ENCODE measurements at regions not wholly inside any gene's neighbourhood (a gene's known extent, or its start where the extent isn't known, plus 50 kb on each side); places are given as distances from the start of the nearest gene placed in this dataset.

GRCh38 chr11:26044389-26044788 is 287.5 kb upstream of the ANO3 start:
- FAIRE-seq (no peak), DNase-seq (no peak)
- Histone ChIP-seq H3K9me3 (ENCODE audit: control insufficient read depth in 2 of 2, insufficient read depth in 1 of 2, low read depth in 1 of 2, low read length in 1 of 2) (no peaks in the 10 kb centered on the region), H3K27ac (ENCODE audit: low read depth in 1 of 3, low read length in 2 of 3) (no peak overlapping the region), H3K36me3 (ENCODE audit: control insufficient read depth in 3 of 3, insufficient read depth in 2 of 3, low read depth in 1 of 3, low read length in 3 of 3) (no peaks in the 10 kb centered on the region), H3K27me3 (ENCODE audit: control insufficient read depth in 3 of 3, insufficient read depth in 3 of 3, low read length in 3 of 3) (no peaks in the 10 kb centered on the region), H3K4me1 (ENCODE audit: control insufficient read depth in 3 of 3, insufficient read depth in 2 of 3, low read depth in 1 of 3, low read length in 2 of 3) (no peaks in the 10 kb centered on the region), H3K4me3 (ENCODE audit: low read depth in 1 of 3, low read length in 3 of 3) (no peak overlapping the region)
- WGBS, 3 donors: 84 to 89% (median 87%) methylated on average over 1 of the region's 1 CpG

- DNase-seq: no peak
- no peak overlapping the region for H3K4me3 ChIP-seq (ENCODE audit: low read depth in 1 of 3, low read length in 3 of 3)
Observed at GRCh38 chr11:26045082-26045481, 286.8 kb upstream of the ANO3 start.

GRCh38 chr11:26048271-26048670 is 283.7 kb upstream of the ANO3 start:
- H3K27me3 ChIP-seq (ENCODE audit: control insufficient read depth in 3 of 3, insufficient read depth in 3 of 3, low read length in 3 of 3): no peaks in the 10 kb centered on the region
- DNase-seq: no peak
- H3K9me3 ChIP-seq (ENCODE audit: control insufficient read depth in 2 of 2, insufficient read depth in 1 of 2, low read depth in 1 of 2, low read length in 1 of 2): no peaks in the 10 kb centered on the region
- FAIRE-seq: no peak
- WGBS, 3 donors: 81 to 86% (median 86%) methylated on average over 3 of the region's 3 CpGs
- no peak overlapping the region for H3K27ac ChIP-seq (ENCODE audit: low read depth in 1 of 3, low read length in 2 of 3)
- H3K4me1 ChIP-seq (ENCODE audit: control insufficient read depth in 3 of 3, insufficient read depth in 2 of 3, low read depth in 1 of 3, low read length in 2 of 3): no peaks in the 10 kb centered on the region
- no peak overlapping the region for H3K4me3 ChIP-seq (ENCODE audit: low read depth in 1 of 3, low read length in 3 of 3)
- no peaks in the 10 kb centered on the region for H3K36me3 ChIP-seq (ENCODE audit: control insufficient read depth in 3 of 3, insufficient read depth in 2 of 3, low read depth in 1 of 3, low read length in 3 of 3)

More at GRCh38 chr11:26045082-26045481, 286.8 kb upstream of the ANO3 start:
- no peak overlapping the region for H3K27ac ChIP-seq (ENCODE audit: low read depth in 1 of 3, low read length in 2 of 3)
- no peaks in the 10 kb centered on the region for H3K4me1 ChIP-seq (ENCODE audit: control insufficient read depth in 3 of 3, insufficient read depth in 2 of 3, low read depth in 1 of 3, low read length in 2 of 3)
- H3K36me3 ChIP-seq (ENCODE audit: control insufficient read depth in 3 of 3, insufficient read depth in 2 of 3, low read depth in 1 of 3, low read length in 3 of 3): no peaks in the 10 kb centered on the region
- no peak for FAIRE-seq
- no peaks in the 10 kb centered on the region for H3K27me3 ChIP-seq (ENCODE audit: control insufficient read depth in 3 of 3, insufficient read depth in 3 of 3, low read length in 3 of 3)
- no peaks in the 10 kb centered on the region for H3K9me3 ChIP-seq (ENCODE audit: control insufficient read depth in 2 of 2, insufficient read depth in 1 of 2, low read depth in 1 of 2, low read length in 1 of 2)

GRCh38 chr11:26053966-26054365 is 278.0 kb upstream of the ANO3 start:
- FAIRE-seq: no peak
- no peak overlapping the region for H3K4me3 ChIP-seq (ENCODE audit: low read depth in 1 of 3, low read length in 3 of 3)
- no peak overlapping the region for H3K27ac ChIP-seq (ENCODE audit: low read depth in 1 of 3, low read length in 2 of 3)
- no peaks in the 10 kb centered on the region for H3K36me3 ChIP-seq (ENCODE audit: control insufficient read depth in 3 of 3, insufficient read depth in 2 of 3, low read depth in 1 of 3, low read length in 3 of 3)
- H3K27me3 ChIP-seq (ENCODE audit: control insufficient read depth in 3 of 3, insufficient read depth in 3 of 3, low read length in 3 of 3): no peaks in the 10 kb centered on the region
- 58 to 61% (median 61%) methylated on average over 1 of the region's 1 CpG for WGBS, 3 donors
- no peaks in the 10 kb centered on the region for H3K9me3 ChIP-seq (ENCODE audit: control insufficient read depth in 2 of 2, insufficient read depth in 1 of 2, low read depth in 1 of 2, low read length in 1 of 2)
- H3K4me1 ChIP-seq (ENCODE audit: control insufficient read depth in 3 of 3, insufficient read depth in 2 of 3, low read depth in 1 of 3, low read length in 2 of 3): no peaks in the 10 kb centered on the region
- DNase-seq: no peak

GRCh38 chr11:26062660-26063059 is 269.3 kb upstream of the ANO3 start:
- no peak overlapping the region for H3K27ac ChIP-seq (ENCODE audit: low read depth in 1 of 3, low read length in 2 of 3)
- 42 to 58% (median 54%) methylated on average over 1 of the region's 1 CpG for WGBS, 3 donors
- no peaks in the 10 kb centered on the region for H3K9me3 ChIP-seq (ENCODE audit: control insufficient read depth in 2 of 2, insufficient read depth in 1 of 2, low read depth in 1 of 2, low read length in 1 of 2)
- FAIRE-seq (no peak), DNase-seq (no peak)
- H3K36me3 ChIP-seq (ENCODE audit: control insufficient read depth in 3 of 3, insufficient read depth in 2 of 3, low read depth in 1 of 3, low read length in 3 of 3): no peaks in the 10 kb centered on the region
- H3K4me1 ChIP-seq (ENCODE audit: control insufficient read depth in 3 of 3, insufficient read depth in 2 of 3, low read depth in 1 of 3, low read length in 2 of 3): no peaks in the 10 kb centered on the region
- no peaks in the 10 kb centered on the region for H3K27me3 ChIP-seq (ENCODE audit: control insufficient read depth in 3 of 3, insufficient read depth in 3 of 3, low read length in 3 of 3)
- H3K4me3 ChIP-seq (ENCODE audit: low read depth in 1 of 3, low read length in 3 of 3): no peak overlapping the region

- H3K36me3 ChIP-seq (ENCODE audit: control insufficient read depth in 3 of 3, insufficient read depth in 2 of 3, low read depth in 1 of 3, low read length in 3 of 3): no peaks in the 10 kb centered on the region
- H3K27ac ChIP-seq (ENCODE audit: low read depth in 1 of 3, low read length in 2 of 3): no peak overlapping the region
- H3K4me3 ChIP-seq (ENCODE audit: low read depth in 1 of 3, low read length in 3 of 3): no peak overlapping the region
- DNase-seq (no peak), FAIRE-seq (no peak)
- no peaks in the 10 kb centered on the region for H3K9me3 ChIP-seq (ENCODE audit: control insufficient read depth in 2 of 2, insufficient read depth in 1 of 2, low read depth in 1 of 2, low read length in 1 of 2)
- no peaks in the 10 kb centered on the region for H3K4me1 ChIP-seq (ENCODE audit: control insufficient read depth in 3 of 3, insufficient read depth in 2 of 3, low read depth in 1 of 3, low read length in 2 of 3)
- no peaks in the 10 kb centered on the region for H3K27me3 ChIP-seq (ENCODE audit: control insufficient read depth in 3 of 3, insufficient read depth in 3 of 3, low read length in 3 of 3)
Observed at GRCh38 chr11:26063915-26064314, 268.0 kb upstream of the ANO3 start.

GRCh38 chr11:26065944-26066343 is 266.0 kb upstream of the ANO3 start:
- WGBS, 3 donors: 23 to 35% (median 34%) methylated on average over 1 of the region's 1 CpG
- H3K4me3 ChIP-seq (ENCODE audit: low read depth in 1 of 3, low read length in 3 of 3): no peak overlapping the region
- no peak for DNase-seq
- FAIRE-seq: no peak
- no peaks in the 10 kb centered on the region for H3K27me3 ChIP-seq (ENCODE audit: control insufficient read depth in 3 of 3, insufficient read depth in 3 of 3, low read length in 3 of 3)
- H3K27ac ChIP-seq (ENCODE audit: low read depth in 1 of 3, low read length in 2 of 3): no peak overlapping the region
- no peaks in the 10 kb centered on the region for H3K4me1 ChIP-seq (ENCODE audit: control insufficient read depth in 3 of 3, insufficient read depth in 2 of 3, low read depth in 1 of 3, low read length in 2 of 3)
- H3K9me3 ChIP-seq (ENCODE audit: control insufficient read depth in 2 of 2, insufficient read depth in 1 of 2, low read depth in 1 of 2, low read length in 1 of 2): no peaks in the 10 kb centered on the region
- no peaks in the 10 kb centered on the region for H3K36me3 ChIP-seq (ENCODE audit: control insufficient read depth in 3 of 3, insufficient read depth in 2 of 3, low read depth in 1 of 3, low read length in 3 of 3)

GRCh38 chr11:26070714-26071380 is 261.1 kb upstream of the ANO3 start:
- DNase-seq (no peak), FAIRE-seq (no peak)
- H3K9me3 ChIP-seq (ENCODE audit: control insufficient read depth in 2 of 2, insufficient read depth in 1 of 2, low read depth in 1 of 2, low read length in 1 of 2): no peaks in the 10 kb centered on the region
- no peaks in the 10 kb centered on the region for H3K27me3 ChIP-seq (ENCODE audit: control insufficient read depth in 3 of 3, insufficient read depth in 3 of 3, low read length in 3 of 3)
- no peaks in the 10 kb centered on the region for H3K36me3 ChIP-seq (ENCODE audit: control insufficient read depth in 3 of 3, insufficient read depth in 2 of 3, low read depth in 1 of 3, low read length in 3 of 3)
- H3K27ac ChIP-seq (ENCODE audit: low read depth in 1 of 3, low read length in 2 of 3): no peak overlapping the region
- H3K4me1 ChIP-seq (ENCODE audit: control insufficient read depth in 3 of 3, insufficient read depth in 2 of 3, low read depth in 1 of 3, low read length in 2 of 3): no peaks in the 10 kb centered on the region
- H3K4me3 ChIP-seq (ENCODE audit: low read depth in 1 of 3, low read length in 3 of 3): no peak overlapping the region
- 74 to 78% (median 77%) methylated on average over 8 of the region's 8 CpGs for WGBS, 3 donors

GRCh38 chr11:26072614-26073153 is 259.2 kb upstream of the ANO3 start:
- DNase-seq: no peak
- no peak overlapping the region for H3K4me3 ChIP-seq (ENCODE audit: low read depth in 1 of 3, low read length in 3 of 3)
- no peak overlapping the region for H3K27ac ChIP-seq (ENCODE audit: low read depth in 1 of 3, low read length in 2 of 3)
- no peak for FAIRE-seq
- no peaks in the 10 kb centered on the region for H3K4me1 ChIP-seq (ENCODE audit: control insufficient read depth in 3 of 3, insufficient read depth in 2 of 3, low read depth in 1 of 3, low read length in 2 of 3)
- WGBS, 3 donors: 71 to 80% (median 72%) methylated on average over 3 of the region's 3 CpGs
- H3K9me3 ChIP-seq (ENCODE audit: control insufficient read depth in 2 of 2, insufficient read depth in 1 of 2, low read depth in 1 of 2, low read length in 1 of 2): no peaks in the 10 kb centered on the region
- no peaks in the 10 kb centered on the region for H3K27me3 ChIP-seq (ENCODE audit: control insufficient read depth in 3 of 3, insufficient read depth in 3 of 3, low read length in 3 of 3)
- H3K36me3 ChIP-seq (ENCODE audit: control insufficient read depth in 3 of 3, insufficient read depth in 2 of 3, low read depth in 1 of 3, low read length in 3 of 3): no peaks in the 10 kb centered on the region
